Activated T-cell treated with anti-CD3 and anti-CD28 coated beads for 24 hours (primary cell): ENCODE measurements at regions not wholly inside any gene's neighbourhood (a gene's known extent, or its start where the extent isn't known, plus 50 kb on each side); places are given as distances from the start of the nearest gene placed in this dataset.
"Not testable (repeated sequence)": the region's sequence is repeated elsewhere in the genome, so short reads cannot be mapped to it uniquely, and the experiment has no call there.

ENCODE experiments used
- DNase-seq: peaks from one replicate; pipeline ENCODE4 v3.0.0-alpha.2; 2020; ENCODE audit warnings: low read depth

DNA sequence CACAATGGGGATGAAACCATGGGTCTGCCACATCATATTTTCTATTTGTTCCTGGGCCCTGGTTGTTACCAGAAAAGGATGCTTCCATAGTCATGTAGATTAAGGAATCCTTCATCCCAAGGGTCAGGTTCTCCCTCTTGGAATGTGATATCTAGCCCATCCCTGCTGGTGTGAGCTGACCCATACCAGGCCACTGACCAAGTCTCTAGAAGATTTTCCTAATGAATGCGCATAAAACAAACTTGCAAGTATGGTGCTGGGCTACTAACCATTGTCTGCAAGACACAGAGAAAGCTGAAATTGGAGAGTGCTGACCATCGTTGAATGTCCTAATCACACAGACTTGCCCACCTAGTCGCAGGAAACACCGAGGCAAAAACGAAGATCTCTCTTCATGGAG, 972.6 kb downstream of the EFNA5 start:
- DNase-seq = no peak

DNA sequence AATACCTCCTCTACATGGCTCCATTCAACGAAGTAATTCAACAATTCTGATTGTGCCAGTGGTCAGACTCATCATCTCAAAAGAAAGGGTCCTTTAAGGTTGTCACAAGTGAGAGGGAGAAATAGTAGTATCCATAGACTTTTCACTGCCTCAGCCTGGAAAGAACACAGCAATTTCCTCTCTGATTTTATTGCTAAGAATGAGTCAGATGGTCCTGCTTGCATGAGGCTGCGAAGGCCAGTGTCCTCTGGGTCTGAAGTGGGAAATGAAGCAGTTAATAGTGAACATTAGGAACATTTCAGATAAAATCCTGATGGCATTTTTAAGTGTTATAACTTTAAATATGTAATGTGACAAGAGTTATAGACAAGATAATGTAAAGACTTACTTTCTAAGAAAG, 979.0 kb downstream of the EFNA5 start:
- no peak for DNase-seq

DNA sequence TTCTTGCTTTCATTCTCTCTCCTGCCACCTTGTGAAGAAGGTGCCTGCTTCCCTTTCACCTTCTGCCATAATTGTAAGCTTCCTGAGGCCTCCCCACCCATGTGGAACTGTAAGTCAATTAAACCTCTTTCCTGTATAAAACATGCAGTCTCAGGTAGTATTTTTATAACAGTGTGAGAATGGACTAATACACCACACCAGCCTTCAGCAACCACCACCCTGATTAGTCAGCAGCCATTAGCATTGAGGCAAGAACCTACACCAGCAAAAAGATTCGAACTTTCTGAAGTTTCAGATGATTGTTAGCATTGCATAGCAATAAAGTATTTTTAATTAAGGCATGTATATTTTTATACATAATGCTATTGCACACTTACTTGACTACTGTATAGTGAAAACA, 980.2 kb downstream of the EFNA5 start:
- no peak for DNase-seq

DNA sequence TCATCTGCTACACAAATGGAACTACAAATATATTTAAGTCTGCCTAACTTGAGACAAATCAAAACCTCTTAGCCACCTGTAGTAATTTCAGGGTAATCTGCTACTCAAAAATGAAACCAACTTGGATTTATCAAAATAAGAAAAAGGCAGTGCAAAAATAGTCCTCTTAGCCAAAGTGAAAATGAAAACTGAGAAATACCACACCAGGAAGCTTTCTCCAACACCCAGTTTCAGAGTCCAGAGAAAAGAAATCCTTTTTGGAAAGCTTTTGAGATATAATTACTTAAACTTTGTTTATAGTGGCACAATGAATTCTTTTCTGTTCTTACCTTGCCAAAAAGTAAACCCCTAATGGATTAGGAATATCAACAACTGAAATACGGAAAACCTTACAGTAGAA, 990.4 kb downstream of the EFNA5 start:
- no peak for DNase-seq

DNA sequence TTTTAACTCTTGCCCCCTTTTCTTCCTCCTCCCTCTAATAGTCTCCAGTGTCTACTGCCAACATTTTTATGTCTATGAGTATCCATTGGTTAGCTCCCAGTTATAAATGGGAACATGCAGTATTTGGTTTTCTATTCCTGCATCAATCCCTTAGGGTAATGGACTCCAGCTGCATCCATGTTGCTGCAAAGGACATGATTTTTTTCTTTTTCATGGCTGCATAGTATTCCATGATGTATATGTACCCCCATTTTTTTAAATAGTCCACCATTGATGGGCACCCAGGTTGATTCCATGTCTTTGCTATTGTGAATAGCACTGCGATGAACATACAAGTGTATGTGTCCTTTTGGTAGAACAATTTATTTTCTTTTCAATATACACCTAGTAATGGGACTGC, 993.7 kb downstream of the EFNA5 start:
- no peak for DNase-seq

DNA sequence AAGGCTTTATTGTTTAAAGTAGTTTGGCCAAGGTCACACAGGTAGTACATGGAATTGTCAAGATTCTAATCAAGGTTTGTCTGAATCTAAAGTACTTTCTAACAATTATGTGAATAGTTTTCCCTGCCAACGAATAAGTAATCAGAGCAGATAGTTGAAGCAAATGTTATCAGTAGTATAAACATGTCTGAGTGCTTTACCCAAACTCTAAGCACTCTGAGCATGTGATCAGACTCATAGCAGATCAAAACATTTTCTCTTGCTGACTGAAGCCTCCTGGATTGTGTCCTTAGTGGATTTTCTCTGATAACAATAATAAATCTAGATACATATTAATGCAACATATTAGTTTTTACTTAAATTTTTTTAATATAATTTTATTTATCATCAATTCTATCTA, 995.0 kb downstream of the EFNA5 start:
- no peak for DNase-seq

DNA sequence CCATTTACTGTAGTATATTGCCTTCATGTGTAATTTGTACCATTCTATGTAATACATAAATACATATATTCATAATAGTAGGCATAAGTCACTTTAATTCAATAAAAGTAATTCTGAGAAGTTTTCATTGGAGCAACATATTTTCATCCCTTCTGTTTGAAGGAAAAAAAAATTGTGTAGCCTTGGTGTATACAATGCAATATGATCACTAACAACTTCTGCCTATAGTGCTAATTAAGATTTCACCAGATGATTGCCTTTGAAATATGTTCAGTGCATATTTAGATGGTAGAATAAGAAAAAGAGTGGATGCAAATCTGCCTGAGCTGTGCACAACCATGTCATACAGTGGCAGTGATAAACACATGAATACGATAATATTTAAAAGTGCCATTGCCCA, 996.8 kb downstream of the EFNA5 start:
- DNase-seq = no peak

DNA sequence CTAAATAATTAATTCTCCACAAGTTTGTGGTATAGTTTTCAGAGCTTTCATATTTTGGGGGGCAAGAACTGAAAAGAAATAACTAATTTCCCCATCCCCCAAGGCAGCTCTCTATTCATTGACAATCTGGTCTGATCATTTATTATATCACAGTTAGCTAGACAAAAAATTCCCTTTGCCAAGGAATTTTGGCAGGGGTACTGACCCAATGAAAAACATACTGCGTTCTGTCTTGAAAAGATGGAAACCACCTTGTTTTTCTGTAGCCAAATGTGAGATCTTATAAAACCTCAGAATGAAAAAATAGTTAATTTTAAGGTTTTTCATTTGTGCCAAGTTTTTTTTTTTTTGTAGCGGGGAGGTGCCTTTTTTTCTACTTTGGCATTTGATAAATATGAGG, 1008.9 kb downstream of the EFNA5 start:
- DNase-seq = no peak

DNA sequence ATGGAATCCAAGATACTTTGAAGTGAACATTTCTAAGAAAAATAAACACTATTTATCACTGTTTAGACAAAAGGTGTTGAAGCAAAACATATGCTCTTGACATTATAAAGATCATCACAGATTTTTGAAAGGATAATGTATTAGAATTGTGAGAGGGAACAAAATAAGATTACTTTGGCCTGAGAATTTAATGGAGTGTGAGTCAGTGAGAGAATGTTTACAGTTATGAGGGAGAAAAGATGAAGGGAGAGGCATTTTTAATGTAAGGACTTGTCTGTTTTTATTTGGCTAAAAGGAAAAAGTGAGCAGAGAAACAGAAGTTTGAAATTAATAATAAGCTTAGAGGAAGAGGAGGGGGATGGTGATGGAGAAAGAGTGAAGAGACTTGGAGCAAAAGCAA, 1010.1 kb downstream of the EFNA5 start:
- DNase-seq = no peak

DNA sequence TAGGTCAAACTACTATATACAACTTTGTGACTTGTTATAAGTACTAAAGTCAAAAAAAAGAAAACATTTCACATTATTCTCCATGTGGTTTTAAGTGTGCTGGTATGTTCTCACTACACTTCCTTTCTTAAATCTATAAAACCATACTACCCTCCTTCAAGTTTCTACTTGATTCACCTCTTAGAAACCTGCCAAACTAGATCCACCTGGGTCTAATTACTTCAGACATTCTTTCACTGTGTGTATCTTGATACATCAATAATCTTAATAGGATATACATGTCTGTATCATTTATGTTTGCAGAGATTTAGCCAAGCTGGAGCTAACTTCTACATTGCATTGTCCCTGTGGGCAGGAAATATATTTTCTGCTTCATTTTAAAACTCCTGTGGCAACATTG, 1012.6 kb downstream of the EFNA5 start:
- DNase-seq = no peak

DNA sequence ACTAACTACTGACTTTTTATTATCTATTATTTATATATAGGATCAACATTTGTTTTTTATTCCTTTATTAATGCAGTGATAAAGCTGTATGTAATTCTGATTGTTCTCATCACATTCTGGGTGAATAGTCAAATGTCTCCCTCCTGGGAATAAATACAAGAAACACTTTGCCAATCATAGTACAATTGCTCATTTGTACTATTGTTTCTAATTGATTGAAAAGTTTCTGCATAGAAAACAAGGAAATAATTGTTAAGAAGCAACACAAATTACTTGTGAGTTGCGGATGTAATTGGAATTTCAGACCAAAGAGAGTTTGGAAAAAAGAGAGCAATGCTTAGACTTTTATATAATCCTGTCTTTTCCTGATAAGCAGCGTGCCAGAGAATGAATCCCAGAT, 1013.9 kb downstream of the EFNA5 start:
- DNase-seq = no peak

DNA sequence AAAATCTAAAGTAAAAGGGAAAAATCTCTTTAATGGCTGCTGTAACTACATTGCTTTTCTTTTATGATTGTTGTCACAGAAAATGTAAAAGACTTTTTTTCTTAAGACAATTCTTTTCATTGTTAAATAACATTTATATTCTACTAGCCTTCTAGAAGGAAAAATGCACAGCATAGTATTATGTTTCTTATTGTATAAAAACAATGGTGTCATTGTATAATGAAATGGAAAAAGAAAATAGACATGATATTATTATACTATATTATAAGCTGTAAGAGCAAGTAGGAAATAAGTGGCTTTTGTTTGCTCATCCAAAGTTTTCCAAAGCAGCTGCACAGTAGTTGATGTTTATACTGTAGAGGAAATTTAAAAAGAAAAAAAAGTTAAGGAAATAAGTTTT, 1021.7 kb downstream of the EFNA5 start:
- no peak for DNase-seq

DNA sequence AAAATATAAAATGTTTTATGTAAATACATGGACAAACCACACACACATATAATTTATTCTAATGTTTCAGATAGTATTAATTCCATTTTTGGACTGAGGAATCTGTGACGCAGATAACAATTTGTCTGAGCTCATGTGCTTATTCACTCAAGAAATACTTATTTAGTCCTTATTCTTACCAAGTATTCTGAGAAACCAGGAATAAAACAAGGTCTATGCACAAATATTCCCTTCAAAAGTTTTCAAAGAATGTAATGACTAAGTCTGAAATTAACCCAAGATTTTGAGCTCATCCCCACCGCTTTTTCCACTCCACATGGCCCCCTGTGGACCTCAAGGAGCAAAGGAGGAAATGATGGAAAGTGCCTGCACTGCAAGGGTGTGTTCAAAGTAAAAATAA, 1022.3 kb downstream of the EFNA5 start:
- no peak for DNase-seq

DNA sequence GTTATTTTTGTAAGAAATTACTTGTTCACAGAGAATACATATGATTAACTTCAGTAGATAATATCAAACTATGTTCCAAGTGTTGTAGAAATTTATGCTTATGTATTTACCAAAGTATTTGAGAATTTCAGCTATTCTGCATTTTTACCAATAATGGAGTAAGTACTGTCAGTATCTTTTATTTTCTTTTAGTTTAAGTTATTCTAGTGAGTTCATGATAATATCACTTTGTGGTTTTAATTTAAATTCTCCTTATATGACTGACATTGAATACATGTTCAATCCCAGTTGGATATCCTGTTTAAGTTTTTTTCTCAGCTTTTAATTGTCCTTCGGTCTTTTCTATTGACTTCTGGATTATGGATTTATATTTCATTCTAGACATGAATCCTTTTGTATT, 1024.6 kb downstream of the EFNA5 start:
- no peak for DNase-seq

DNA sequence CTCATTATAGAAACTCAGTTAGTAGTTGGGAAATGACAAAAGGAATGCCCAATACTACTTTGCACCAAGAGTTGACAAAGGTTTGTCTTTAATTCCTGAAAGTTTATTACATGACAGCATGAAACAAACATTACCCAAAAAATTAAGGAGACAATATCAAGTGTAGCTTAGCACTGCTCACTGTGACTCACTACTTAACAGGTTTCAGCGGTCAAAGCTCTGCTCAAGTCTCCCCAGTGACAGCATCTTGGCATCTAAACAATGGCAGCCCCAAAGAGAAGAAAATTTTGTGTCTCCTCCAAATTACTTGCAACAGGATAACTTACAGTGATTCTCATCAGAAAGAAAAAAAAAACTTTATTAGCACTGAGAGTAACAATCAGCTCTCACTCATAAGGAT, 1030.2 kb downstream of the EFNA5 start:
- DNase-seq = no peak

DNA sequence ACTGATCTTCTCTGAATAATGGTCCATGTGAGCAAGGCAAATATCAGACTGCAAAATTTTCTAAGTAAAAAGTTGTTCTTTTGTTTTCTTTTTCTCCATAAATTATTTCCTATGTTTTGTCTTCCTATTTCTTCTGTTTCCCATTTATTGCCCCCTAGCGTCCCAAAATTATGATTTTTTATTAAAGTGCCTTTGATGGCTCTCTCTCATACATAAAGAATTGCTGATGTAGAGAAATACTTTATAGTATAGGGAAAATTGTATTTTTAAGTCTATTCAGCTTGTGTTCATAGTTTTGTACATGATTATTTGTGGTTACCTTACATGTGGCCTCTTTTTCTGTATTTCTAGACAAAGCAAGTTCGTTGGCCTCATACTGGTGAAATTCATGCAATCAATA, 1031.2 kb downstream of the EFNA5 start:
- DNase-seq = no peak

DNA sequence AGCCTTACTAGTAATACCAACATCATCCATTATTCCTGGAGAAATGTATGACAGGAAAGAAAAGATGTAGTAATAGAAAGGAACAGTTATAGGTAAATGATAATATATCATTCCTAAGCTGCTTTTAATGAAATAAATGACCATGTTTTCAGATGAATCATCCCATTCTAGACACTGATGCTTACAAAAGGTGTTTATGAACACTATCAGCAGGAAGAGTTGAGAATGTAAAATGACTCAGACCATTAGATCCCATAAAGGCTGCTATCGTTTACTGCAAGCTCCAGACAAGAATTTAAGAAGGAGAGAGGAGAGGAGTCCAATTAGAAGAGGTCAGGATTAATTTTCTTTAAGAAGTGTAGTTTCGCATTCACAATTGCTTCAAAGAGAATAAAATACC, 1033.5 kb downstream of the EFNA5 start:
- DNase-seq = no peak

DNA sequence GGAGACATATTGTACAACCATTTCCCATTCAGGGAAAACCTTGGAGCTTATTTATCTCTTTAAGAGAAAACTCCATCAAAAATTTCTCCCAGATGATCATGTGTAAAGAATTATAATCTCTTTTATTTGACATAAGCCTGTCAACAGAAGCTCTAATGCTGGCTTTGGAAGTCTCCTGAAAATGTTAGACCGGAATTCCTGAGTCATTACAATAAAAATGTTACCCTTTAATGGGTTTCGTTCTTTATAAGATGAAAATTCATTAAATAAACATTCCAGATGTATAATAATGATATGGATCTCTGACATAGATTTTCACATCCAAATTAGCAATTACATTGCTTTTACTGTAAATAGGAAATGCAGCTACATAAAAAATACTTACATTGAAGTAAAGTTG, 1036.4 kb downstream of the EFNA5 start:
- no peak for DNase-seq

DNA sequence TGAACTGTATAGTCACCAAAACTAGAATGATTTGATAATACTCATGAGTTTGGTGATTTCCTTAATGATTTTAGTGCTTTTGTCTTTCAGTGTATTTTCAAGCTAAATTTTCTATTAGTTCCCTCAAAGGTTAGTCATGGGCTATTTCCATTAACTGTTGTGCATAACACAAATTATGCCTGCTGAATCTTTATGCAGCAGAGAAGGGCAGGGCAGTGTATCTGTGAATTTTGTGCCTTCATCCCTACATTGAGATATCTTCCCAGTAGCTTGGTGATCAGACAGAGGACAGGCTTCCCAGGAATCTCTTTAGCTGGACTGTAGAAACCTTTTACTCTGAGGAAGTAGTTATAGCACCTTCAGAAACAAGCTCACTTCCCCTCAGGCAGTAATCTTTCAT, 1036.9 kb downstream of the EFNA5 start:
- DNase-seq = no peak

DNA sequence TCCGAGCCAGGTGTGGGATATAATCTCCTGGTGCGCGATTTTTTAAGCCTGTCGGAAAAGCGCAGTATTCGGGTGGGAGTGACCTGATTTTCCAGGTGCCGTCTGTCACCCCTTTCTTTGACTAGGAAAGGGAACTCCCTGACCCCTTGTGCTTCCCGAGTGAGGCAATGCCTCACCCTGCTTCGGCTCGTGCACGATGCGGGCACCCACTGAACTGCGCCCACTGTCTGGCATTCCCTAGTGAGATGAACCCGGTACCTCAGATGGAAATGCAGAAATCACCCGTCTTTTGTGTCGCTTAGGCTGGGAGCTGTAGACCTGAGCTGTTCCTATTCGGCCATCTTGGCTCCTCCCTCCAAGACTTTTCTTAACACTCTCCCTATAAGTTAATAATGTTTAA, 1042.3 kb downstream of the EFNA5 start:
- not testable (repeated sequence) for DNase-seq

DNA sequence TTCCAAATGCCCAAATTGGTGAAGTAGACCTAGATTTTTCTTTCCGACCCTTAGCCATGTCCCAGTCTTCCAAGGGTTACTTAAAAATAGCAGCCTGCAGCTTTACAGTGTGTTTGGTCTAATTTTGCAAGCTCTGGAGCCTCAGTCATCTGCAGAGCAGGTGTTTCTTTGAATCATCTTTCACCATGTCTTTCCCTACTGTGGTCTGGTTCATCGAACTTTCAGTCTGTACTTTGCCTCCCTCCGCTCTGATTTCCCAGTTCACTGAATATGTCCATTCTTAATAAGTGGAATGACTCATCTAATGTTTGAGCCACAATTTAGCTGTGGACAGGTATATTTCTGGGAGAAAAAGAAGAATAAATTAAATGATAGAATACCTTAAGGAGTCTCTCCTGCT, 1060.7 kb downstream of the EFNA5 start:
- DNase-seq = no peak

DNA sequence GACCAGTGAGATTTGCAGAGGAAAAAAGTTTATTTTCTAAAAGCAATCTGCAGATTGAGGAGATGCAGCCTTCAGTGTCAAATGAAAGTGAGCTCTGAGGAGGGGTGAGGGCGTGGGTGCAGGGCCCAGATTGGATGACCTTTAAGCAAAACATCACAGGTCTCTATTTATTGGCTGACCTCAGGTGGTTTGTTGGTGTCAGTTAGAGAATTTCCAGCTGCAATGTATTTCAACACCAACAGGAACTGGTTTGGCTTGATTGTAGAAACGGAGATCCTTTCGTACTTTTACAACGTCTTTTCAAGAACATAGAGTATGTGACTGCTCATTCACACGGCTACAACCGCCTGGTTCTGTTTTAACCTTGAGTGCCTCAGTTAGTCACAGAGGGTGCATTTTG, 1069.1 kb downstream of the EFNA5 start:
- DNase-seq = no peak

DNA sequence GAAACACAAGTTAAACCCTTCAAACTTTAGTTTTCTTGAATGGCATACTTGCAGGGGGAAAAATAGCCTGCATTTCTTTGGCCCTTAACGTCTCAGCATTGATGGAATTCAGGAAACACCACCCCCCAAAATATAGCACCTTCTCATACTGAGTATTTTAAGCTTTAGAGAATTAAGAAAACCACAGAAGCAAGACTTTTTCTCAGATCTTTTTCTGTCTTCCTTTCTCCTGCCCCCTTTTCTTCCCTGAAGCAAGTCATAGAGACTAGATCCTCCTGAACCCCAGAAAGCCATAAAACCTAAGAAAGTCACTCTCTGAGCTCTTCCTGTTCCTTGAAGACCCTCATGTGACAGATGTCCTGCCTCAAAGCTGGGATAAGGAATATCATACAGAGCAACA, 1069.9 kb downstream of the EFNA5 start:
- no peak for DNase-seq

DNA sequence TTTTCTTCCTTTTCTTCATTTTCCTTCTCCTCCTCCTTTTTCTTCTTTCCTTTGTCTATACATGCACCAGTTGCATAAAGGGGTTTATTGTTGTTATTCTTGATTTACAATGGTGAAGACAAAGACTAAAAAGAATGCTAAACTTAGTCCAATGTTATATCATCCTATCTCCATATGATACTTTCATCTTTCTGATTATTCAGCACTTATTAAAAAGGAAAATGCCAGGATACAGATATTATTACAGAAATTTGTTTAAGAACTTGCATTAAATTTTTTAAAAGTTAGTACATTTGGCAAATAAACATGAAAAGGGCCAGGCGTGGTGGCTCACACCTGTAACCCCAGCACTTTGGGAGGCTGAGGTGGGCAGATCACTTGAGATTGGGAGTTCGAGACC, 1074.9 kb downstream of the EFNA5 start:
- DNase-seq = no peak

DNA sequence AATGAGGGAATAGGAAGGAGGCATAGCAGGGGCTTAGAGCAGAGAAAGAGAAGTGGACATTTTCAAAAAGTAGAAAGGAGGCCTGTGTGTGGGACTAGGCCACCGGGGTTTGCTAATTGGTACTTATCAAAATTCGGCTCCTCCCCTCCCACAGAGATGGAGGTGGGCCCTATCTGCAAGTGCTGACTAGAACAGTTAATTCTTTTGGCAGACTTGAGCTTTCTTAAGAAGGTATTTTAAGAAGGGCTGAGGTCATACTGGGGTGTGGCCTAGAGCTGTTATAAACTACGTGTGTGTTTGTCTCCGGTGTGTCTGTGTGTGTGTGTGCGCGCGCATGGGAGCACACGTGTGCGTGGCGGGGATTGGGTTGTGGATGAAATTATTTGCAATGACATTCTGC, 1086.5 kb downstream of the EFNA5 start:
- DNase-seq = no peak

DNA sequence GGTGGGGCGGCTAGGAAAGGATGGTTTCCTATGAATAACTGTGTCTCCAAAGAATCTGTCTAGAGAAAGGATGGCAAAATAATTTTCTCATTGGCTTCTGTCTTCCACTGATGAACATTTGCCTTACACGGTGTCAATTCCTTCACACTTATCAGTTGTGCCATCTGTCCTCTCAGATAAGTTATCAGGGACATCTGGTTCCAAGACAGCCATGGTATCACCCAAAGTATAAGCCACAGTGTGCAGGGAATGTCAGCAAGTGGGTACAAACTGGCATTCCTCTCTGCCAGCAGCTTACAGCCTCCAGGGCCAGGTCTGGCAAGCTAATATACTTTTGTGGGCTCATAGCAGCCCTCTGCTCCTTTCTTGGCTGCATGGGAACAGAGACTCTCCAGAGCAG, 1092.0 kb downstream of the EFNA5 start:
- no peak for DNase-seq
